Psoas muscle (tissue), 7 donors: ENCODE measurements at regions not wholly inside any gene's neighbourhood (a gene's known extent, or its start where the extent isn't known, plus 50 kb on each side); places are given as distances from the start of the nearest gene placed in this dataset.

ENCODE experiments used
- ATAC-seq, 4 donors: fragments of 200-7000 bp; cut with Tn5 transposase; one replicate each; pipeline ENCODE4 v1.9.1; 2020; ENCODE audit warnings: moderate library complexity in 3 of 4, mild to moderate bottlenecking in 2 of 4
- DNase-seq, 2 donors: peaks; one replicate each; pipeline ENCODE4 v3.0.0-alpha.2; 2020
- H3K27ac ChIP-seq: fragments of 200-600 bp; one replicate; pipeline ENCODE4 v1.8.0; 2022
- H3K27me3 ChIP-seq, 3 donors: fragments of 200-600 bp in 1 of 3; one replicate each; pipeline versions ENCODE4 v1.6.1 to v1.8.0; 2013 to 2022; ENCODE audit warnings: low read length in 2 of 3, mild to moderate bottlenecking in 2 of 3, moderate library complexity in 1 of 3; ENCODE audit not compliant: insufficient read depth in 3 of 3
- H3K36me3 ChIP-seq, 2 donors: fragments of 200-600 bp in 1 of 2; one replicate each; pipeline versions ENCODE4 v1.6.1 to v1.8.0; 2013 to 2022; ENCODE audit warnings: low read depth in 1 of 2, mild to moderate bottlenecking in 1 of 2, moderate library complexity in 1 of 2; ENCODE audit not compliant: insufficient read depth in 1 of 2
- H3K4me1 ChIP-seq: fragments of 200-600 bp; one replicate; pipeline ENCODE4 v1.8.0; 2022
- H3K4me3 ChIP-seq: fragments of 200-600 bp; one replicate; pipeline ENCODE4 v1.8.0; 2022; ENCODE audit warnings: mild to moderate bottlenecking
- H3K9me3 ChIP-seq: fragments of 200-600 bp; one replicate; pipeline ENCODE4 v1.8.0; 2022
- CTCF ChIP-seq: fragments of 200-600 bp; IDR thresholded peaks from one replicate; pipeline ENCODE4 v1.8.0; 2022; ENCODE audit warnings: antibody characterized with exemption
- WGBS, 3 donors: extraction: QIAGEN DNeasy Blood & Tissue Kit; methylation state at CpG; one replicate each; pipeline versions ENCODE4 v1.1.6 to v1.1.7; 2013; 5-methylcytosine and 5-hydroxymethylcytosine counted together
- intact Hi-C, 2 donors: fragments of 100-400 bp; cut with DNase I; formaldehyde crosslinking; loops; one replicate each; pipeline versions ENCODE4 v1.11.0 to v1.14.2; 2022
- donor health status: healthy with polysubstance abuse.
- donor health status: DM: no; HTN: no; CAD: no; lungs with moderate emphysema.
- donor health status: Bipolar disorder and iron deficiency.
- donor health status: healthy.
- donor health status: DM: yes; HTN: yes; CAD: no.
- donor health status: DM: no; HTN: no; CAD: no.
- donor health status: DM: yes; HTN: yes; CAD: no.

- 87 to 91% (median 88%) methylated on average over 13 of the region's 13 CpGs for WGBS, 3 donors
- Histone ChIP-seq H3K27ac (no peak overlapping the region), H3K36me3 (no peaks in the 10 kb centered on the region), H3K27me3 (peaks cover 0 to 2% (median 0%) of the 10 kb centered on the region in 3 donors), H3K4me3 (no peak overlapping the region), H3K9me3 (no peaks in the 10 kb centered on the region), H3K4me1 (no peaks in the 10 kb centered on the region)
- intact Hi-C loops, result no loop called here
- DNase-seq, result no peak
- no peak for TF ChIP-seq CTCF
- no peak for ATAC-seq
Observed at GRCh38 chr5:6262651-6263363, 115.5 kb downstream of the MED10 start.

GRCh38 chr5:6261668-6262067 is 116.7 kb downstream of the MED10 start:
- ATAC-seq (no peak), DNase-seq (no peak)
- no peak overlapping the region for H3K4me3 ChIP-seq
- H3K27ac ChIP-seq, result no peak overlapping the region
- H3K4me1 ChIP-seq, result no peaks in the 10 kb centered on the region
- H3K36me3 ChIP-seq, result no peaks in the 10 kb centered on the region
- TF ChIP-seq CTCF, result no peak
- WGBS, 3 donors, result 64 to 72% (median 68%) methylated on average over 4 of the region's 4 CpGs
- intact Hi-C loops, result no loop called here
- H3K27me3 ChIP-seq, result peaks cover 0 to 2% (median 0%) of the 10 kb centered on the region in 3 donors
- no peaks in the 10 kb centered on the region for H3K9me3 ChIP-seq

GRCh38 chr5:6261256-6261655 is 117.1 kb downstream of the MED10 start:
- Histone ChIP-seq H3K9me3 (no peaks in the 10 kb centered on the region), H3K27me3 (peaks cover 0 to 2% (median 0%) of the 10 kb centered on the region in 3 donors), H3K4me3 (no peak overlapping the region), H3K36me3 (no peaks in the 10 kb centered on the region), H3K27ac (no peak overlapping the region), H3K4me1 (no peaks in the 10 kb centered on the region)
- intact Hi-C loops, result no loop called here
- TF ChIP-seq CTCF, result no peak
- 68 to 70% (median 70%) methylated on average over 3 of the region's 3 CpGs for WGBS, 3 donors
- ATAC-seq, result no peak
- no peak for DNase-seq

- Histone ChIP-seq H3K27ac (no peak overlapping the region), H3K27me3 (peaks cover 0 to 2% (median 0%) of the 10 kb centered on the region in 3 donors), H3K4me3 (no peak overlapping the region), H3K9me3 (no peaks in the 10 kb centered on the region), H3K36me3 (no peaks in the 10 kb centered on the region), H3K4me1 (no peaks in the 10 kb centered on the region)
- ATAC-seq, result no peak
- 42 to 62% (median 48%) methylated on average over 3 of the region's 3 CpGs for WGBS, 3 donors
- TF ChIP-seq CTCF, result no peak
- intact Hi-C loops, result no loop called here
- DNase-seq, result no peak
Observed at GRCh38 chr5:6260846-6261245, 117.5 kb downstream of the MED10 start.

GRCh38 chr5:6256901-6257300 is 121.4 kb downstream of the MED10 start:
- Histone ChIP-seq H3K36me3 (no peaks in the 10 kb centered on the region), H3K9me3 (no peaks in the 10 kb centered on the region), H3K4me3 (no peak overlapping the region), H3K27me3 (no peaks in the 10 kb centered on the region), H3K27ac (no peak overlapping the region), H3K4me1 (no peaks in the 10 kb centered on the region)
- intact Hi-C loops, result no loop called here
- DNase-seq (no peak), ATAC-seq (no peak)
- TF ChIP-seq CTCF, result no peak
- 29 to 48% (median 40%) methylated on average over 3 of the region's 3 CpGs for WGBS, 3 donors
